HG02623 (cell line): ENCODE measurements at regions not wholly inside any gene's neighbourhood (a gene's known extent, or its start where the extent isn't known, plus 50 kb on each side); places are given as distances from the start of the nearest gene placed in this dataset.
"Not testable (repeated sequence)": the region's sequence is repeated elsewhere in the genome, so short reads cannot be mapped to it uniquely, and the experiment has no call there.

Source experiments
- ATAC-seq: cut with Tn5 transposase; IDR thresholded peaks from one replicate; pipeline ENCODE4 v1.9.1; 2021; ENCODE audit warnings: moderate library complexity; ENCODE audit not compliant: unreplicated experiment

GRCh38 chr7:81297317-81297716 is 378.5 kb upstream of the SEMA3C start:
- ATAC-seq, result no peak

GRCh38 chr7:81296726-81297125 is 377.9 kb upstream of the SEMA3C start:
- ATAC-seq, result no peak

GRCh38 chr7:81294897-81295515 is 376.2 kb upstream of the SEMA3C start:
- no peak for ATAC-seq

- ATAC-seq, result no peak
Measured at GRCh38 chr7:81293806-81294205, 375.0 kb upstream of the SEMA3C start.

- not testable (repeated sequence) for ATAC-seq
Measured at GRCh38 chr7:81286754-81287153, 367.9 kb upstream of the SEMA3C start.

GRCh38 chr7:81285142-81285871 is 366.5 kb upstream of the SEMA3C start:
- no peak for ATAC-seq

GRCh38 chr7:81284576-81284975 is 365.7 kb upstream of the SEMA3C start:
- no peak for ATAC-seq

GRCh38 chr7:81280531-81280930 is 361.7 kb upstream of the SEMA3C start:
- no peak for ATAC-seq

GRCh38 chr7:81277691-81278090 is 358.8 kb upstream of the SEMA3C start:
- ATAC-seq, result no peak

GRCh38 chr7:81273601-81274397 is 354.9 kb upstream of the SEMA3C start:
- no peak for ATAC-seq

- no peak for ATAC-seq
Measured at GRCh38 chr7:81272176-81272575, 353.3 kb upstream of the SEMA3C start.

- no peak for ATAC-seq
Measured at GRCh38 chr7:81268551-81268950, 349.7 kb upstream of the SEMA3C start.

GRCh38 chr7:81267508-81267907 is 348.7 kb upstream of the SEMA3C start:
- ATAC-seq, result no peak

GRCh38 chr7:81264116-81264515 is 345.3 kb upstream of the SEMA3C start:
- ATAC-seq, result no peak

GRCh38 chr7:81260152-81260551 is 341.3 kb upstream of the SEMA3C start:
- ATAC-seq, result no peak

- ATAC-seq, result no peak
Measured at GRCh38 chr7:81256991-81257390, 338.1 kb upstream of the SEMA3C start.

- ATAC-seq, result no peak
Measured at GRCh38 chr7:81248420-81248819, 329.6 kb upstream of the SEMA3C start.

- ATAC-seq, result not testable (repeated sequence)
Measured at GRCh38 chr7:81247364-81247763, 328.5 kb upstream of the SEMA3C start.

- ATAC-seq, result no peak
Measured at GRCh38 chr7:81245353-81245752, 326.5 kb upstream of the SEMA3C start.

GRCh38 chr7:81244224-81244623 is 325.4 kb upstream of the SEMA3C start:
- ATAC-seq, result no peak

- ATAC-seq, result no peak
Measured at GRCh38 chr7:81236560-81236959, 317.7 kb upstream of the SEMA3C start.

GRCh38 chr7:81235997-81236396 is 317.1 kb upstream of the SEMA3C start:
- no peak for ATAC-seq
